IMR-90 (cell line): ENCODE measurements at regions not wholly inside any gene's neighbourhood (a gene's known extent, or its start where the extent isn't known, plus 50 kb on each side); places are given as distances from the start of the nearest gene placed in this dataset.

ENCODE experiments used
- ATAC-seq: fragments of 200-7000 bp; cut with Tn5 transposase; 2 replicates; pipeline ENCODE4 v1.9.1; 2020; ENCODE audit warnings: low read depth, mild to moderate bottlenecking, moderate library complexity
- BruUV-seq: library from RNA; stranded (reverse); fragments of 400-500 nt; replicated peaks from 2 replicates; lab custom pipeline; 2021; lab: Mats Ljungman, UMichigan
- CTCF ChIA-PET: fragments of 300-600 bp; formaldehyde crosslinking; extraction: SDS; loops from one replicate; lab custom pipeline; 2021; ENCODE audit warnings: antibody characterized with exemption; lab: Yijun Ruan, JAX
- POLR2A ChIA-PET: fragments of 300-600 bp; sonication (Branson Sonifier 250); formaldehyde crosslinking; loops from one replicate; lab custom pipeline; 2022; ENCODE audit warnings: antibody characterized with exemption; ENCODE audit not compliant: unreplicated experiment; lab: Charles Lee
- DNase-seq: peaks from one replicate; pipeline ENCODE4 v3.0.0; 2013
- H2AFZ ChIP-seq: replicated peaks from 2 replicates; pipeline ENCODE3; 2013; ENCODE audit warnings: low read length, mild to moderate bottlenecking; ENCODE audit not compliant: poor library complexity
- H2AK5ac ChIP-seq: 2 replicates; pipeline ENCODE4 v1.6.1; 2013; ENCODE audit warnings: low read depth, low read length, inconsistent platforms
- H2AK9ac ChIP-seq: replicated peaks from 2 replicates; pipeline ENCODE3; 2013; ENCODE audit warnings: mild to moderate bottlenecking, low read depth, low read length, moderate library complexity; ENCODE audit not compliant: poor library complexity
- H2BK120ac ChIP-seq: 2 replicates; pipeline ENCODE4 v1.6.1; 2013; ENCODE audit warnings: low read depth, low read length, inconsistent platforms
- H2BK15ac ChIP-seq: 3 replicates; pipeline ENCODE4 v1.6.1; 2013; ENCODE audit warnings: low read depth, low read length, inconsistent platforms
- H2BK20ac ChIP-seq: 2 replicates; pipeline ENCODE4 v1.6.1; 2013; ENCODE audit warnings: low read depth, mild to moderate bottlenecking, inconsistent platforms, low read length, moderate library complexity
- H2BK5ac ChIP-seq: 2 replicates; pipeline ENCODE4 v1.6.1; 2013; ENCODE audit warnings: mild to moderate bottlenecking, low read depth, low read length, inconsistent platforms; ENCODE audit not compliant: poor library complexity, severe bottlenecking
- H3K14ac ChIP-seq: replicated peaks from 2 replicates; pipeline ENCODE4 v1.6.1; 2013; ENCODE audit warnings: low read depth, low read length, inconsistent platforms
- H3K18ac ChIP-seq: 2 replicates; pipeline ENCODE4 v1.6.1; 2013; ENCODE audit warnings: low read depth, low read length, control low read depth
- H3K23ac ChIP-seq: 2 replicates; pipeline ENCODE4 v1.6.1; 2013; ENCODE audit warnings: low read depth, low read length, inconsistent platforms
- H3K27ac ChIP-seq: 2 replicates; pipeline ENCODE4 v1.5.1; 2013; ENCODE audit warnings: mild to moderate bottlenecking, control low read depth, low read length; ENCODE audit not compliant: insufficient read depth
- H3K27me3 ChIP-seq: 2 replicates; pipeline ENCODE4 v1.6.1; 2013; ENCODE audit warnings: low read length; ENCODE audit not compliant: control insufficient read depth, insufficient read depth
- H3K36me3 ChIP-seq: 2 replicates; pipeline ENCODE4 v1.6.1; 2013; ENCODE audit warnings: low read length, mixed read lengths; ENCODE audit not compliant: control insufficient read depth, insufficient read depth
- H3K4ac ChIP-seq: 2 replicates; pipeline ENCODE4 v1.6.1; 2013; ENCODE audit warnings: low read depth, low read length, inconsistent platforms
- H3K4me1 ChIP-seq: 2 replicates; pipeline ENCODE4 v1.6.1; 2013; ENCODE audit warnings: low read length, mixed read lengths; ENCODE audit not compliant: control insufficient read depth, insufficient read depth
- H3K4me2 ChIP-seq: 2 replicates; pipeline ENCODE4 v1.6.1; 2013; ENCODE audit warnings: low read depth, mild to moderate bottlenecking, control low read depth, low read length, moderate library complexity
- H3K4me3 ChIP-seq: 2 replicates; pipeline ENCODE4 v1.5.1; 2013; ENCODE audit warnings: low read depth, mild to moderate bottlenecking, control low read depth, low read length, moderate library complexity; ENCODE audit not compliant: insufficient read depth
- H3K56ac ChIP-seq: 2 replicates; pipeline ENCODE4 v1.6.1; 2013; ENCODE audit warnings: low read length, inconsistent platforms; ENCODE audit not compliant: insufficient read depth; ENCODE audit errors: extremely low read depth
- H3K79me1 ChIP-seq, 2 experiments: 2 replicates each; pipeline ENCODE4 v1.6.1; 2013; ENCODE audit warnings: low read length in 2 of 2, inconsistent platforms in 1 of 2, low read depth in 1 of 2
- H3K9ac ChIP-seq: 2 replicates; pipeline ENCODE4 v1.6.1; 2013; ENCODE audit warnings: low read depth, low read length, control low read depth
- H3K9me1 ChIP-seq: 2 replicates; pipeline ENCODE4 v1.6.1; 2013; ENCODE audit warnings: low read length, inconsistent platforms; ENCODE audit not compliant: insufficient read depth
- H3K9me3 ChIP-seq: 2 replicates; pipeline ENCODE4 v1.6.1; 2013; ENCODE audit warnings: low read length; ENCODE audit not compliant: control insufficient read depth, insufficient read depth
- H4K20me1 ChIP-seq: 2 replicates; pipeline ENCODE4 v1.6.1; 2013; ENCODE audit warnings: low read length, inconsistent platforms; ENCODE audit not compliant: insufficient read depth
- H4K5ac ChIP-seq: 2 replicates; pipeline ENCODE4 v1.6.1; 2013; ENCODE audit warnings: mild to moderate bottlenecking, low read depth, low read length, control low read depth
- H4K8ac ChIP-seq, 2 experiments: 2 replicates each; pipeline ENCODE4 v1.6.1; 2013; ENCODE audit warnings: low read depth in 2 of 2, low read length in 2 of 2, control low read depth in 1 of 2, inconsistent platforms in 1 of 2
- H4K91ac ChIP-seq: 2 replicates; pipeline ENCODE4 v1.6.1; 2013; ENCODE audit warnings: low read depth, low read length, inconsistent platforms; ENCODE audit not compliant: insufficient read depth
- BHLHE40 ChIP-seq: fragments of 150-350 bp; IDR thresholded peaks from 2 replicates; pipeline ENCODE4 v1.6.1; 2016; ENCODE audit warnings: mild to moderate bottlenecking, low read depth, low read length
- CEBPB ChIP-seq: IDR thresholded peaks from 2 replicates; pipeline ENCODE4 v1.6.1; 2012; ENCODE audit warnings: low read depth, low read length, improper control_type of control experiment
- CHD1 ChIP-seq: IDR thresholded peaks from 2 replicates; pipeline ENCODE4 v1.6.1; 2012; ENCODE audit warnings: low read depth, low read length, improper control_type of control experiment
- MAFK ChIP-seq: IDR thresholded peaks from 2 replicates; pipeline ENCODE4 v1.6.1; 2012; ENCODE audit warnings: low read depth, low read length, improper control_type of control experiment
- MAZ ChIP-seq: IDR thresholded peaks from 2 replicates; pipeline ENCODE4 v1.6.1; 2012; ENCODE audit warnings: low read depth, mild to moderate bottlenecking, low read length, improper control_type of control experiment, moderate library complexity, borderline replicate concordance
- POLR2A ChIP-seq: IDR thresholded peaks from 2 replicates; pipeline ENCODE4 v1.6.1; 2012; ENCODE audit warnings: mild to moderate bottlenecking, low read depth, low read length
- RAD21 ChIP-seq: IDR thresholded peaks from 2 replicates; pipeline ENCODE4 v1.6.1; 2012; ENCODE audit warnings: low read length, improper control_type of control experiment
- RCOR1 ChIP-seq: IDR thresholded peaks from 2 replicates; pipeline ENCODE4 v1.6.1; 2012; ENCODE audit warnings: mild to moderate bottlenecking, low read length, improper control_type of control experiment; ENCODE audit not compliant: insufficient replicate concordance
- SMC3 ChIP-seq: fragments of 150-350 bp; IDR thresholded peaks from 2 replicates; pipeline ENCODE4 v1.6.1; 2016; ENCODE audit warnings: low read depth, mild to moderate bottlenecking, antibody characterized with exemption, low read length, moderate library complexity
- dilution Hi-C: fragments of 300-500 bp; cut with HindIII; formaldehyde crosslinking; loops from one replicate; pipeline ENCODE4 v1.14.3; 2018; ENCODE audit warnings: low sequenced_read_pairs; ENCODE audit not compliant: unreplicated experiment
- in situ Hi-C: fragments of 300-500 bp; cut with MboI; formaldehyde crosslinking; loops from 3 replicates; pipeline ENCODE4 v1.14.3; 2019; ENCODE audit warnings: low sequenced_read_pairs, inconsistent platforms, mixed read lengths
- intact Hi-C: fragments of 100-400 bp; cut with micrococcal nuclease; formaldehyde crosslinking; loops from 2 replicates; pipeline ENCODE4 v1.10.0; 2022
- TF ChIP-seq, protein P1 (sequence below): fragments of 150-350 bp; IDR thresholded peaks from 2 replicates; pipeline ENCODE4 v1.6.1; 2016; ENCODE audit warnings: low read depth, mild to moderate bottlenecking, low read length, moderate library complexity, borderline replicate concordance
- TF ChIP-seq, protein P2 (sequence below): conservative IDR thresholded peaks from 2 replicates; pipeline ENCODE4 v1.5.1; 2012; ENCODE audit warnings: mild to moderate bottlenecking, low read depth, low read length, improper control_type of control experiment

DNA sequence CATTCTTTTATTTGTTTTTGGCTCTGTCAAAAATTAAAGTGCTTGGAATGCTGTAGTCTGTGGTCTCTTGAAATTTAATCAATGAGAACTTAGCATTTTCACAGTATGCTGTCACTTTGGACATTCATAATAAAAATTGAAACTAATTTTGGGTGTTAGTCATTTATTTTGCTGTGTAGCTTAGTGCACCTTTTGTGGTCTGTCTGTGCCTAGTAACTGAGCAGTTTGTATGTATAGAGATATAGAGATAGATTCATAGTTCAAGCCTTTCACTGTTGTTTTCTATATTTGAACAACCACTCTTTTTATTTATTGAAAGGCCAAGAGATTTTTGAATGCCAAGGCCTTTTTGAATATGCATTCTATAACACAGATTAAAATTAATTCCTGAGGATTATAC lies 86.4 kb upstream of the TIAM2 start:
- in situ Hi-C loops: no loop called here
- Histone ChIP-seq H3K9ac (no peak overlapping the region), H3K23ac (no peak overlapping the region), H3K4ac (no peak overlapping the region), H3K14ac (no peak overlapping the region), H4K20me1 (no peaks in the 10 kb centered on the region), H3K4me3 (no peak overlapping the region), H2AFZ (no peak overlapping the region), H2BK20ac (no peak overlapping the region), H2AK5ac (no peak overlapping the region), H4K5ac (no peak overlapping the region), H4K8ac (no peak overlapping the region), H3K36me3 (peaks cover 4% of the 10 kb centered on the region; the same call in 1 of the 2 replicates), H2BK120ac (no peak overlapping the region), H3K27ac (no peak overlapping the region), H3K4me1 (peaks cover 3% of the 10 kb centered on the region; the same call in 1 of the 2 replicates), H2BK5ac (no peak overlapping the region), H3K79me1 (no peaks in the 10 kb centered on the region), H2BK15ac (no peak overlapping the region), H3K9me3 (no peaks in the 10 kb centered on the region), H2AK9ac (no peak overlapping the region), H3K4me2 (no peak overlapping the region), H3K56ac (no peak overlapping the region), H4K91ac (no peak overlapping the region), H3K9me1 (no peaks in the 10 kb centered on the region; the same call in 1 of the 2 replicates), H3K18ac (no peak overlapping the region), H3K27me3 (no peaks in the 10 kb centered on the region)
- ATAC-seq (no peak), DNase-seq (no peak)
- POLR2A ChIA-PET: interaction anchor here (0.6 kb wide), 1 partner anchor 464 kb away, joined by 3 read pairs; no protein-coding TSS in a partner anchor
- intact Hi-C loops: no loop called here
- dilution Hi-C loops: no loop called here
- BruUV-seq: no TSS peak
- CTCF ChIA-PET: interaction anchor here (0.9 to 1.0 kb wide), 2 partner anchors 41 to 233 kb away, joined by 3 read pairs; no protein-coding TSS in a partner anchor
- TF ChIP-seq RCOR1 (no peak), RAD21 (no peak), CHD1 (no peak), BHLHE40 (no peak), SMC3 (no peak), CEBPB (no peak), MAZ (no peak), POLR2A (no peak), MAFK (no peak)
- TF ChIP-seq, protein P1, sequence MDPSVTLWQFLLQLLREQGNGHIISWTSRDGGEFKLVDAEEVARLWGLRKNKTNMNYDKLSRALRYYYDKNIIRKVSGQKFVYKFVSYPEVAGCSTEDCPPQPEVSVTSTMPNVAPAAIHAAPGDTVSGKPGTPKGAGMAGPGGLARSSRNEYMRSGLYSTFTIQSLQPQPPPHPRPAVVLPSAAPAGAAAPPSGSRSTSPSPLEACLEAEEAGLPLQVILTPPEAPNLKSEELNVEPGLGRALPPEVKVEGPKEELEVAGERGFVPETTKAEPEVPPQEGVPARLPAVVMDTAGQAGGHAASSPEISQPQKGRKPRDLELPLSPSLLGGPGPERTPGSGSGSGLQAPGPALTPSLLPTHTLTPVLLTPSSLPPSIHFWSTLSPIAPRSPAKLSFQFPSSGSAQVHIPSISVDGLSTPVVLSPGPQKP: no peak
- TF ChIP-seq, protein P2, sequence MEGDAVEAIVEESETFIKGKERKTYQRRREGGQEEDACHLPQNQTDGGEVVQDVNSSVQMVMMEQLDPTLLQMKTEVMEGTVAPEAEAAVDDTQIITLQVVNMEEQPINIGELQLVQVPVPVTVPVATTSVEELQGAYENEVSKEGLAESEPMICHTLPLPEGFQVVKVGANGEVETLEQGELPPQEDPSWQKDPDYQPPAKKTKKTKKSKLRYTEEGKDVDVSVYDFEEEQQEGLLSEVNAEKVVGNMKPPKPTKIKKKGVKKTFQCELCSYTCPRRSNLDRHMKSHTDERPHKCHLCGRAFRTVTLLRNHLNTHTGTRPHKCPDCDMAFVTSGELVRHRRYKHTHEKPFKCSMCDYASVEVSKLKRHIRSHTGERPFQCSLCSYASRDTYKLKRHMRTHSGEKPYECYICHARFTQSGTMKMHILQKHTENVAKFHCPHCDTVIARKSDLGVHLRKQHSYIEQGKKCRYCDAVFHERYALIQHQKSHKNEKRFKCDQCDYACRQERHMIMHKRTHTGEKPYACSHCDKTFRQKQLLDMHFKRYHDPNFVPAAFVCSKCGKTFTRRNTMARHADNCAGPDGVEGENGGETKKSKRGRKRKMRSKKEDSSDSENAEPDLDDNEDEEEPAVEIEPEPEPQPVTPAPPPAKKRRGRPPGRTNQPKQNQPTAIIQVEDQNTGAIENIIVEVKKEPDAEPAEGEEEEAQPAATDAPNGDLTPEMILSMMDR: no peak
